IPS-15b (cell line): ENCODE measurements at regions not wholly inside any gene's neighbourhood (a gene's known extent, or its start where the extent isn't known, plus 50 kb on each side); places are given as distances from the start of the nearest gene placed in this dataset.
"Not testable (repeated sequence)": the region's sequence is repeated elsewhere in the genome, so short reads cannot be mapped to it uniquely, and the experiment has no call there.

Experiments used
- H3K27me3 ChIP-seq: one replicate; pipeline ENCODE4 v1.6.1; 2013; ENCODE audit warnings: low read length; ENCODE audit not compliant: control insufficient read depth, insufficient read depth
- H3K36me3 ChIP-seq: one replicate; pipeline ENCODE4 v1.6.1; 2013; ENCODE audit warnings: low read length; ENCODE audit not compliant: control insufficient read depth, insufficient read depth
- H3K4me1 ChIP-seq: one replicate; pipeline ENCODE4 v1.6.1; 2013; ENCODE audit warnings: mild to moderate bottlenecking, low read length; ENCODE audit not compliant: control insufficient read depth, insufficient read depth
- H3K4me3 ChIP-seq: one replicate; pipeline ENCODE4 v1.5.1; 2013; ENCODE audit warnings: low read depth, low read length
- H3K9ac ChIP-seq: one replicate; pipeline ENCODE4 v1.6.1; 2013; ENCODE audit warnings: low read depth, mild to moderate bottlenecking, low read length
- H3K9me3 ChIP-seq: one replicate; pipeline ENCODE4 v1.6.1; 2013; ENCODE audit warnings: mild to moderate bottlenecking, low read length; ENCODE audit not compliant: control insufficient read depth, insufficient read depth

GRCh38 chr21:28397040-28397439 lies 595.6 kb downstream of the LTN1 start:
- H3K36me3 ChIP-seq = no peaks in the 10 kb centered on the region
- no peaks in the 10 kb centered on the region for H3K27me3 ChIP-seq
- H3K9me3 ChIP-seq = peaks cover 5% of the 10 kb centered on the region
- H3K4me3 ChIP-seq = no peak overlapping the region
- H3K9ac ChIP-seq = no peak overlapping the region
- H3K4me1 ChIP-seq = no peaks in the 10 kb centered on the region

- Histone ChIP-seq H3K9me3 (peaks cover 5% of the 10 kb centered on the region), H3K9ac (no peak overlapping the region), H3K4me1 (no peaks in the 10 kb centered on the region), H3K36me3 (no peaks in the 10 kb centered on the region), H3K4me3 (no peak overlapping the region), H3K27me3 (no peaks in the 10 kb centered on the region)
Observed at GRCh38 chr21:28396421-28396820, 596.3 kb downstream of the LTN1 start.

GRCh38 chr21:28393279-28393678 lies 599.4 kb downstream of the LTN1 start:
- no peaks in the 10 kb centered on the region for H3K36me3 ChIP-seq
- no peak overlapping the region for H3K4me3 ChIP-seq
- no peaks in the 10 kb centered on the region for H3K27me3 ChIP-seq
- no peak overlapping the region for H3K9ac ChIP-seq
- no peaks in the 10 kb centered on the region for H3K4me1 ChIP-seq
- H3K9me3 ChIP-seq = peaks cover 5% of the 10 kb centered on the region

- Histone ChIP-seq H3K9ac (no peak overlapping the region), H3K9me3 (peaks cover 5% of the 10 kb centered on the region), H3K4me1 (no peaks in the 10 kb centered on the region), H3K4me3 (no peak overlapping the region), H3K36me3 (no peaks in the 10 kb centered on the region), H3K27me3 (no peaks in the 10 kb centered on the region)
Observed at GRCh38 chr21:28391938-28392849, 600.5 kb downstream of the LTN1 start.

GRCh38 chr21:28387220-28387619 lies 605.5 kb downstream of the LTN1 start:
- no peaks in the 10 kb centered on the region for H3K27me3 ChIP-seq
- H3K9me3 ChIP-seq = no peaks in the 10 kb centered on the region
- no peaks in the 10 kb centered on the region for H3K4me1 ChIP-seq
- no peak overlapping the region for H3K4me3 ChIP-seq
- no peaks in the 10 kb centered on the region for H3K36me3 ChIP-seq
- no peak overlapping the region for H3K9ac ChIP-seq

GRCh38 chr21:28385845-28386244 lies 606.8 kb downstream of the LTN1 start:
- Histone ChIP-seq H3K9me3 (no peaks in the 10 kb centered on the region), H3K4me3 (no peak overlapping the region), H3K36me3 (no peaks in the 10 kb centered on the region), H3K9ac (no peak overlapping the region), H3K27me3 (no peaks in the 10 kb centered on the region), H3K4me1 (no peaks in the 10 kb centered on the region)

- H3K27me3 ChIP-seq, H3K4me3 ChIP-seq, H3K9me3 ChIP-seq, H3K36me3 ChIP-seq, H3K4me1 ChIP-seq, H3K9ac ChIP-seq: not testable (repeated sequence)
Observed at GRCh38 chr21:28381000-28381745, 611.5 kb downstream of the LTN1 start.

- H3K9me3 ChIP-seq = no peaks in the 10 kb centered on the region
- H3K36me3 ChIP-seq = no peaks in the 10 kb centered on the region
- no peak overlapping the region for H3K9ac ChIP-seq
- no peaks in the 10 kb centered on the region for H3K27me3 ChIP-seq
- H3K4me1 ChIP-seq = peaks cover 4% of the 10 kb centered on the region
- no peak overlapping the region for H3K4me3 ChIP-seq
Observed at GRCh38 chr21:28380241-28380640, 612.4 kb downstream of the LTN1 start.

- no peak overlapping the region for H3K9ac ChIP-seq
- H3K9me3 ChIP-seq = no peaks in the 10 kb centered on the region
- no peaks in the 10 kb centered on the region for H3K36me3 ChIP-seq
- H3K4me3 ChIP-seq = no peak overlapping the region
- H3K4me1 ChIP-seq = peaks cover 4% of the 10 kb centered on the region
- H3K27me3 ChIP-seq = no peaks in the 10 kb centered on the region
Observed at GRCh38 chr21:28378026-28378425, 614.7 kb downstream of the LTN1 start.

GRCh38 chr21:28375708-28376385 lies 616.8 kb downstream of the LTN1 start:
- H3K36me3 ChIP-seq = no peaks in the 10 kb centered on the region
- H3K4me1 ChIP-seq = peaks cover 4% of the 10 kb centered on the region
- no peak overlapping the region for H3K4me3 ChIP-seq
- H3K27me3 ChIP-seq = no peaks in the 10 kb centered on the region
- H3K9ac ChIP-seq = no peak overlapping the region
- H3K9me3 ChIP-seq = no peaks in the 10 kb centered on the region

- no peak overlapping the region for H3K4me3 ChIP-seq
- H3K36me3 ChIP-seq = no peaks in the 10 kb centered on the region
- no peaks in the 10 kb centered on the region for H3K4me1 ChIP-seq
- no peaks in the 10 kb centered on the region for H3K9me3 ChIP-seq
- no peak overlapping the region for H3K9ac ChIP-seq
- H3K27me3 ChIP-seq = no peaks in the 10 kb centered on the region
Observed at GRCh38 chr21:28374881-28375280, 617.8 kb downstream of the LTN1 start.
